GM12801 (cell line): ENCODE measurements at regions not wholly inside any gene's neighbourhood (a gene's known extent, or its start where the extent isn't known, plus 50 kb on each side); places are given as distances from the start of the nearest gene placed in this dataset.

Source experiments
- TF ChIP-seq, protein P1 (sequence below): IDR thresholded peaks from one replicate; pipeline ENCODE4 v1.5.1; 2011; ENCODE audit warnings: control low read depth; ENCODE audit not compliant: insufficient read length; ENCODE audit errors: extremely low read depth

DNA sequence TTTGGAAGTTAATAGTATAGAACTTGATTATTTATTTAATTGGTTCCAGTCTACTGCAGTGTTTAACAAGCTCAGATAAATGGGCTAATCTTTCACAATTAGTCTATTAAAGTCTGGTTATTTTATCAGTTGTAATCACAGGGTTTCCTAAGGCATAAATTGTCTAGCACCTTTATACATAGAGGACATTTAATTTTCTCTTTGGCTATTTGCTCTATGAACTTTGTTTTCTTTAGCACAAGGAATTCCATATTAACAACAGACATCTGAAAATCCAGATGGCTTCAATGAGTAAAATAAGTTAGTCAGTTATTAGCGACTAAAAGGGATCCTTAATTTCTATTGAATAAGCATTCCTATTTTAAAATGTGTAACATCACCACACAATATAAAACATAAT lies 1350.8 kb upstream of the SLC10A2 start:
- TF ChIP-seq, protein P1, sequence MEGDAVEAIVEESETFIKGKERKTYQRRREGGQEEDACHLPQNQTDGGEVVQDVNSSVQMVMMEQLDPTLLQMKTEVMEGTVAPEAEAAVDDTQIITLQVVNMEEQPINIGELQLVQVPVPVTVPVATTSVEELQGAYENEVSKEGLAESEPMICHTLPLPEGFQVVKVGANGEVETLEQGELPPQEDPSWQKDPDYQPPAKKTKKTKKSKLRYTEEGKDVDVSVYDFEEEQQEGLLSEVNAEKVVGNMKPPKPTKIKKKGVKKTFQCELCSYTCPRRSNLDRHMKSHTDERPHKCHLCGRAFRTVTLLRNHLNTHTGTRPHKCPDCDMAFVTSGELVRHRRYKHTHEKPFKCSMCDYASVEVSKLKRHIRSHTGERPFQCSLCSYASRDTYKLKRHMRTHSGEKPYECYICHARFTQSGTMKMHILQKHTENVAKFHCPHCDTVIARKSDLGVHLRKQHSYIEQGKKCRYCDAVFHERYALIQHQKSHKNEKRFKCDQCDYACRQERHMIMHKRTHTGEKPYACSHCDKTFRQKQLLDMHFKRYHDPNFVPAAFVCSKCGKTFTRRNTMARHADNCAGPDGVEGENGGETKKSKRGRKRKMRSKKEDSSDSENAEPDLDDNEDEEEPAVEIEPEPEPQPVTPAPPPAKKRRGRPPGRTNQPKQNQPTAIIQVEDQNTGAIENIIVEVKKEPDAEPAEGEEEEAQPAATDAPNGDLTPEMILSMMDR, result no peak

DNA sequence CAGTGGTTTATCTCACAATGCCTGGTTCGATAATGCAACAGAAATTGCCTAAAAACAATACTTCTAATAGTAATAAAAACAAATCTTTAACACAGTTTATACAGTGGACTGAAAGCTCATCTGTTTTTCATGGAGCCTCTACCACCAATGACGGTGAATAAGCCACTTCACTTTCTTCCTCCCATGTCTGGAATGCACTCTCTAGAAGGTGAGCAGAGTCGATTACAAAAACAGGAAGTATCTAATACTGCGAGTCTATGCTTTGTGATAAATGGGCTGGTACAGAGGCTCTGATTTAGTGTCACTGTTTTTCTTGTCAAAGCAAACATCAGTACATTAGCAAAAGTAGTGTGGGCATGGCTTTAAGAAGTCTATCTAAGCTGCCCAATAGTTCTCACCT lies 1348.6 kb upstream of the SLC10A2 start:
- TF ChIP-seq, protein P1, result no peak

GRCh38 chr13:104414181-104414580 lies 1348.0 kb upstream of the SLC10A2 start:
- TF ChIP-seq, protein P1, result no peak

- TF ChIP-seq, protein P1, result no peak
Measured at GRCh38 chr13:104411141-104411765, 1345.0 kb upstream of the SLC10A2 start.

GRCh38 chr13:104408733-104409132 lies 1342.5 kb upstream of the SLC10A2 start:
- TF ChIP-seq, protein P1, result no peak

GRCh38 chr13:104404325-104404724 lies 1338.1 kb upstream of the SLC10A2 start:
- TF ChIP-seq, protein P1, result no peak

- TF ChIP-seq, protein P1, result no peak
Measured at GRCh38 chr13:104389691-104390090, 1323.5 kb upstream of the SLC10A2 start.
